HCT116 (cell line): ENCODE measurements at regions not wholly inside any gene's neighbourhood (a gene's known extent, or its start where the extent isn't known, plus 50 kb on each side); places are given as distances from the start of the nearest gene placed in this dataset.

ENCODE experiments used
- ATAC-seq: fragments of 200-7000 bp; cut with Tn5 transposase; 2 replicates; pipeline ENCODE4 v1.9.1; 2020; ENCODE audit warnings: mild to moderate bottlenecking, moderate library complexity
- BruUV-seq: library from RNA; stranded (reverse); fragments of 400-500 nt; replicated peaks from 2 replicates; lab custom pipeline; 2021; lab: Mats Ljungman, UMichigan
- CTCF ChIA-PET: fragments of 300-600 bp; sonication (Branson Sonifier 250); formaldehyde crosslinking; loops from one replicate; lab custom pipeline; 2021; ENCODE audit warnings: antibody characterized with exemption; lab: Charles Lee
- POLR2A ChIA-PET: fragments of 300-600, 350-600 bp; sonication (Branson Sonifier 250); formaldehyde crosslinking; loops from one replicate; lab custom pipeline; 2021; ENCODE audit warnings: antibody characterized with exemption; lab: Charles Lee
- RAD21 ChIA-PET, 2 experiments: fragments of 300-600 bp; sonication (Branson Sonifier 250); formaldehyde crosslinking; loops; one replicate each; lab custom pipeline; 2023; ENCODE audit warnings: low total read pairs in 2 of 2; ENCODE audit not compliant: uncharacterized antibody in 2 of 2, unreplicated experiment in 2 of 2, low non-redundant PET in 1 of 2; lab: Charles Lee
- DNase-seq: peaks from one replicate; pipeline ENCODE4 v3.0.0-alpha.2; 2010; ENCODE audit warnings: low read depth, low spot score
- H2AFZ ChIP-seq: fragments of 200-600 bp; shearing (Covaris generic), sonication (generic); 2 replicates; pipeline ENCODE4 v1.6.1; 2017; ENCODE audit warnings: low read depth, mixed run types, mixed read lengths, antibody characterized with exemption, low read length; ENCODE audit not compliant: poor library complexity, severe bottlenecking
- H3K27ac ChIP-seq: 2 replicates; pipeline ENCODE4 v1.5.1; 2012; ENCODE audit warnings: low read depth, low read length
- H3K27me3 ChIP-seq: fragments of 200-600 bp; sonication (generic); 2 replicates; pipeline ENCODE4 v1.6.1; 2016; ENCODE audit warnings: mixed run types, low read length, mixed read lengths; ENCODE audit not compliant: insufficient read depth
- H3K36me3 ChIP-seq, 2 experiments: fragments of 200-500 bp in 1 of 2; fragments of 200-600 bp in 1 of 2; sonication (Bioruptor generic) in 1 of 2; sonication (generic) in 1 of 2; 2 replicates each; pipeline versions ENCODE4 v1.5.1 to v1.6.1; 2014 to 2016; ENCODE audit warnings: low read length in 2 of 2, inconsistent platforms in 1 of 2, mixed read lengths in 1 of 2, mixed run types in 1 of 2; ENCODE audit not compliant: insufficient read depth in 2 of 2, control insufficient read depth in 1 of 2
- H3K4me1 ChIP-seq, 2 experiments: fragments of 200-600 bp in 1 of 2; sonication (generic) in 1 of 2; 2 replicates each; pipeline versions ENCODE4 v1.5.1 to v1.6.1; 2012 to 2017; ENCODE audit warnings: low read length in 2 of 2, inconsistent platforms in 1 of 2, mild to moderate bottlenecking in 1 of 2, mixed read lengths in 1 of 2, mixed run types in 1 of 2, moderate library complexity in 1 of 2; ENCODE audit not compliant: insufficient read depth in 2 of 2, control insufficient read depth in 1 of 2
- H3K4me2 ChIP-seq: fragments of 200-600 bp; sonication (generic); 2 replicates; pipeline ENCODE4 v1.6.1; 2017; ENCODE audit warnings: mixed run types, low read length, mixed read lengths
- H3K4me3 ChIP-seq, 2 experiments: fragments of 200-600 bp in 1 of 2; sonication (generic) in 1 of 2; replicated peaks in 1 of 2; 2 replicates each; pipeline ENCODE4 v1.5.1; 2011 to 2016; ENCODE audit warnings: low read length in 2 of 2, control low read depth in 1 of 2, low read depth in 1 of 2, mild to moderate bottlenecking in 1 of 2, mixed read lengths in 1 of 2, mixed run types in 1 of 2
- H3K79me2 ChIP-seq: fragments of 200-600 bp; sonication (generic); 2 replicates; pipeline ENCODE4 v1.6.1; 2017; ENCODE audit warnings: mild to moderate bottlenecking, mixed run types, low read length, moderate library complexity, mixed read lengths; ENCODE audit not compliant: insufficient read depth
- H3K9ac ChIP-seq: fragments of 200-600 bp; sonication (generic); 2 replicates; pipeline ENCODE4 v1.6.1; 2016; ENCODE audit warnings: low read length, mixed read lengths
- H3K9me2 ChIP-seq: fragments of 200-600 bp; sonication (generic), shearing (Covaris generic); 2 replicates; pipeline ENCODE4 v1.6.1; 2017; ENCODE audit warnings: mixed run types, mild to moderate bottlenecking, moderate library complexity; ENCODE audit not compliant: insufficient read depth
- H3K9me3 ChIP-seq, 2 experiments: fragments of 200-500 bp in 1 of 2; fragments of 200-600 bp in 1 of 2; sonication (Bioruptor generic) in 1 of 2; sonication (generic) in 1 of 2; 2 replicates each; pipeline ENCODE4 v1.6.1; 2014 to 2017; ENCODE audit warnings: low read length in 2 of 2, mixed read lengths in 2 of 2, inconsistent platforms in 1 of 2, low read depth in 1 of 2, mild to moderate bottlenecking in 1 of 2, mixed run types in 1 of 2, moderate library complexity in 1 of 2; ENCODE audit not compliant: control insufficient read depth in 1 of 2, insufficient read depth in 1 of 2
- H4K20me1 ChIP-seq: fragments of 200-600 bp; sonication (generic), shearing (Covaris generic); 2 replicates; pipeline ENCODE4 v1.6.1; 2017; ENCODE audit warnings: mixed run types, mild to moderate bottlenecking, moderate library complexity; ENCODE audit not compliant: insufficient read depth
- CBX3 ChIP-seq: IDR thresholded peaks from 2 replicates; pipeline ENCODE4 v1.6.1; 2012; ENCODE audit warnings: low read depth
- CEBPB ChIP-seq: IDR thresholded peaks from 2 replicates; pipeline ENCODE4 v1.6.1; 2012; ENCODE audit warnings: low read depth
- ELF1 ChIP-seq: IDR thresholded peaks from 2 replicates; pipeline ENCODE4 v1.6.1; 2012; ENCODE audit warnings: low read depth, borderline replicate concordance
- EZH2 ChIP-seq: fragments of 200-600 bp; sonication (generic); IDR thresholded peaks from 2 replicates; pipeline ENCODE4 v1.6.1; 2017; ENCODE audit warnings: antibody characterized with exemption, mixed run types
- EZH2phosphoT487 ChIP-seq: fragments of 200-600 bp; IDR thresholded peaks from 2 replicates; pipeline ENCODE4 v1.6.1; 2018; ENCODE audit warnings: antibody characterized with exemption, borderline replicate concordance
- FOSL1 ChIP-seq: IDR thresholded peaks from 2 replicates; pipeline ENCODE4 v1.6.1; 2012; ENCODE audit warnings: low read depth
- POLR2A ChIP-seq: IDR thresholded peaks from 2 replicates; pipeline ENCODE4 v1.7.0; 2011; ENCODE audit warnings: borderline replicate concordance; ENCODE audit not compliant: insufficient read depth, insufficient read length; ENCODE audit errors: extremely low read depth
- POLR2AphosphoS5 ChIP-seq: IDR thresholded peaks from 2 replicates; pipeline ENCODE4 v1.6.1; 2011; ENCODE audit warnings: mild to moderate bottlenecking, low read depth, low read length, moderate library complexity
- RAD21 ChIP-seq: IDR thresholded peaks from 2 replicates; pipeline ENCODE4 v1.6.1; 2012; ENCODE audit warnings: low read depth, mild to moderate bottlenecking
- SP1 ChIP-seq: IDR thresholded peaks from 2 replicates; pipeline ENCODE4 v1.6.1; 2012; ENCODE audit warnings: low read depth
- TCF7L2 ChIP-seq: IDR thresholded peaks from 2 replicates; pipeline ENCODE4 v1.7.0; 2011; ENCODE audit warnings: borderline replicate concordance, inconsistent platforms; ENCODE audit not compliant: insufficient read depth, insufficient read length; ENCODE audit errors: extremely low read depth
- YY1 ChIP-seq: IDR thresholded peaks from 2 replicates; pipeline ENCODE4 v1.6.1; 2011; ENCODE audit warnings: low read length, low read depth, moderate library complexity, mild to moderate bottlenecking; ENCODE audit not compliant: insufficient replicate concordance; ENCODE audit errors: extremely low read depth
- ZFX ChIP-seq: fragments of 450-650 bp; IDR thresholded peaks from 2 replicates; pipeline ENCODE4 v1.6.1; 2017
- ZNF274 ChIP-seq: fragments of 200-500 bp; sonication (Bioruptor generic); IDR thresholded peaks from 2 replicates; pipeline ENCODE4 v1.6.1; 2014; ENCODE audit warnings: mild to moderate bottlenecking, low read depth, low read length, inconsistent platforms
- intact Hi-C: fragments of 100-400 bp; cut with micrococcal nuclease; formaldehyde crosslinking; loops from 2 replicates; pipeline ENCODE4 v1.10.0; 2022
- TF ChIP-seq, protein P1 (sequence below), 3 experiments: fragments of 200-600 bp in 1 of 3; sonication (generic) in 1 of 3; IDR thresholded peaks in 2 of 3; conservative IDR thresholded peaks in 1 of 3; 2 replicates each; pipeline ENCODE4 v1.5.1; 2012 to 2017; ENCODE audit warnings: low read depth in 2 of 3, low read length in 2 of 3, antibody characterized with exemption in 1 of 3, borderline replicate concordance in 1 of 3, control low read depth in 1 of 3, mild to moderate bottlenecking in 1 of 3, mixed read lengths in 1 of 3, mixed run types in 1 of 3, moderate library complexity in 1 of 3; ENCODE audit not compliant: insufficient read depth in 1 of 3
- TF ChIP-seq, protein P2 (sequence below): IDR thresholded peaks from 2 replicates; pipeline ENCODE4 v1.6.1; 2012

DNA sequence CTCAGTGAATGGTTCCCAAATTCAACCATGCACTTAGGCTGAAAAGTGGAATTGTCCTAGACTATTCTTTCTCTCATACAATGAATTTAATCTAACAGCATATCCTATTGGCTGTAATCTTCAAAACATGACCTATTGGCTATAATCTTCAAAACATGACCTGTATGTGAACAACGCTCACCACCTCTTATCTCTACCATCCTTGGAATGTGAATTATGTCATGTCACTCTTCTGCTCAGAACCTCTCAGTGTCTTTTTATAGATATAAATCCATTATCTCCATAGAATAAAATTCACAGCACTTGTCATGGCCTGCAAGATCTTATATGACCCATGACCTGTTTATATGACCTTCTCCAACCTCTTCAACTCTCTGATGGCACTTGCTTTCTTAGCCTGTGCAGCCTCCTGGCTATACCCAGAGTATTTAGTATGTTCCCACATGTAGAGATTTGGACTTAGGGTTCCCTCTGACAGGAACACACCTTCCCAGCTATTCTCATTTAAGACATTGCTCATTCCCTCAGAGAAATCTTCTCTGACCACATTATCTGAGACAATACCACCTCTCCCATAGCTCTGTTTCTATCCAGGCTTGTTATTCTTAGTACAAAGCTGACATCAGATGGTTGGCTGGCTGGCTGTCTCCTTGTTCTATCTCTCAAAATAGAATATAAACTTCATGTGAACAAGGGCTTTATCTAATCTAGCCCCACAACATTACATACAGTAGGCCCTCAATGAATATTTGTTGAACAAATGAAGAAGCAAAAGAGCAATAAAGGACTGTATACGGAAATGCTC, 275.0 kb upstream of the PREP start:
- BruUV-seq: no TSS peak
- intact Hi-C loops: no loop called here
- TF ChIP-seq ELF1: no peak
- no peak for TF ChIP-seq CEBPB
- TF ChIP-seq RAD21: no peak
- no peak for TF ChIP-seq FOSL1
- no peak for TF ChIP-seq SP1
- no peak for TF ChIP-seq EZH2phosphoT487
- TF ChIP-seq POLR2A: no peak
- TF ChIP-seq POLR2AphosphoS5: no peak
- no peak for TF ChIP-seq EZH2
- Histone ChIP-seq H3K9me3 (no peaks in the 10 kb centered on the region), H4K20me1 (no peaks in the 10 kb centered on the region), H3K4me3 (no peak overlapping the region), H2AFZ (no peak overlapping the region), H3K9ac (no peak overlapping the region), H3K4me2 (no peak overlapping the region), H3K27ac (no peak overlapping the region), H3K9me2 (no peaks in the 10 kb centered on the region), H3K36me3 (no peaks in the 10 kb centered on the region), H3K27me3 (no peaks in the 10 kb centered on the region), H3K79me2 (no peaks in the 10 kb centered on the region), H3K4me1 (peaks cover 7 to 15% of the 10 kb centered on the region in 2 experiments; a peak in 3 of 4 replicates)
- ChIA-PET POLR2A (no interaction called here), CTCF (no interaction called here), RAD21 (no interaction called here)
- ATAC-seq (no peak), DNase-seq (no peak)

DNA sequence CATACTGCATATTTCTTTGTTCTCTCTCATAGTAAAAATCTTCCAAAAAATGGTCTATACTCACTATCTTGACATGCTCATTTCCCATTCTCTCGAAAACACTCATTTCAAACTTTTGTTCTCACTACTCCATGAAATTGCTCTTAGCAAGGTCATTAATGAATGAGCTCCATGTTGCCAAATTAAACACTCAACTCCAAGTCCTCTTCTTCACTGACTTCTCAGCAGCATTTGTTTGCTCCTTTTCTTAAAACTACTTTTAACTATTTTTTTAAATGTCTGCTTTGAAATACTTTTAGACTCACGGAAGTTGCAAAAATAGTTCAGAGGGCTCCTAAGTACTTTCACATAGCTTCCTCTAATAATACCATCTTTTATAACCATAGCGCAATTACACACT, 274.0 kb upstream of the PREP start:
- ChIA-PET RAD21 (no interaction called here), CTCF (no interaction called here), POLR2A (no interaction called here)
- intact Hi-C loops: no loop called here
- Histone ChIP-seq H3K27me3 (no peaks in the 10 kb centered on the region), H3K9ac (no peak overlapping the region), H3K36me3 (no peaks in the 10 kb centered on the region), H3K9me2 (no peaks in the 10 kb centered on the region), H3K4me3 (no peak overlapping the region), H3K27ac (no peak overlapping the region), H3K79me2 (no peaks in the 10 kb centered on the region), H3K4me2 (no peak overlapping the region), H4K20me1 (no peaks in the 10 kb centered on the region), H2AFZ (no peak overlapping the region), H3K4me1 (peaks cover 7 to 15% of the 10 kb centered on the region in 2 experiments; a peak in 3 of 4 replicates), H3K9me3 (no peaks in the 10 kb centered on the region)
- ATAC-seq: no peak
- BruUV-seq: no TSS peak
- DNase-seq: no peak
- TF ChIP-seq YY1 (no peak), EZH2phosphoT487 (no peak), POLR2AphosphoS5 (no peak), TCF7L2 (no peak), ZFX (no peak), CBX3 (no peak), SP1 (no peak), ELF1 (no peak), POLR2A (no peak), FOSL1 (no peak), ZNF274 (no peak), EZH2 (no peak), CEBPB (no peak)
- TF ChIP-seq, protein P1, sequence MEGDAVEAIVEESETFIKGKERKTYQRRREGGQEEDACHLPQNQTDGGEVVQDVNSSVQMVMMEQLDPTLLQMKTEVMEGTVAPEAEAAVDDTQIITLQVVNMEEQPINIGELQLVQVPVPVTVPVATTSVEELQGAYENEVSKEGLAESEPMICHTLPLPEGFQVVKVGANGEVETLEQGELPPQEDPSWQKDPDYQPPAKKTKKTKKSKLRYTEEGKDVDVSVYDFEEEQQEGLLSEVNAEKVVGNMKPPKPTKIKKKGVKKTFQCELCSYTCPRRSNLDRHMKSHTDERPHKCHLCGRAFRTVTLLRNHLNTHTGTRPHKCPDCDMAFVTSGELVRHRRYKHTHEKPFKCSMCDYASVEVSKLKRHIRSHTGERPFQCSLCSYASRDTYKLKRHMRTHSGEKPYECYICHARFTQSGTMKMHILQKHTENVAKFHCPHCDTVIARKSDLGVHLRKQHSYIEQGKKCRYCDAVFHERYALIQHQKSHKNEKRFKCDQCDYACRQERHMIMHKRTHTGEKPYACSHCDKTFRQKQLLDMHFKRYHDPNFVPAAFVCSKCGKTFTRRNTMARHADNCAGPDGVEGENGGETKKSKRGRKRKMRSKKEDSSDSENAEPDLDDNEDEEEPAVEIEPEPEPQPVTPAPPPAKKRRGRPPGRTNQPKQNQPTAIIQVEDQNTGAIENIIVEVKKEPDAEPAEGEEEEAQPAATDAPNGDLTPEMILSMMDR (IDR thresholded peaks at IDR 0.05 in 2 of 3, conservative IDR thresholded peaks at IDR 0.05 in 1 of 3; ENCODE audit: borderline replicate concordance in 1 of 3, insufficient read depth in 1 of 3, low read depth in 2 of 3, low read length in 2 of 3): no peak
- TF ChIP-seq, protein P2, sequence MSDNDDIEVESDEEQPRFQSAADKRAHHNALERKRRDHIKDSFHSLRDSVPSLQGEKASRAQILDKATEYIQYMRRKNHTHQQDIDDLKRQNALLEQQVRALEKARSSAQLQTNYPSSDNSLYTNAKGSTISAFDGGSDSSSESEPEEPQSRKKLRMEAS: no peak
